Keratinocyte (primary cell): ENCODE measurements at regions not wholly inside any gene's neighbourhood (a gene's known extent, or its start where the extent isn't known, plus 50 kb on each side); places are given as distances from the start of the nearest gene placed in this dataset.

ENCODE experiments used
- DNase-seq: peaks from one replicate; pipeline ENCODE4 v3.0.0-alpha.2; 2011; ENCODE audit warnings: low read depth, missing footprints, low spot score
- FAIRE-seq: peaks from 2 replicates; lab custom pipeline; 2011; peaks lifted over from hg19 to GRCh38; lab: Jason Lieb, UNC
- H2AFZ ChIP-seq: 2 replicates; pipeline ENCODE4 v1.6.0; 2012; ENCODE audit warnings: low read length, control low read depth, inconsistent platforms; ENCODE audit not compliant: control insufficient read depth
- H3K27ac ChIP-seq: 2 replicates; pipeline ENCODE4 v1.5.1; 2011; ENCODE audit warnings: low read length; ENCODE audit not compliant: control insufficient read depth, insufficient read depth
- H3K27me3 ChIP-seq: 3 replicates; pipeline ENCODE4 v1.6.0; 2011; ENCODE audit warnings: low read length; ENCODE audit not compliant: control insufficient read depth, insufficient read depth; ENCODE audit errors: extremely low read depth
- H3K36me3 ChIP-seq, 2 experiments: 2 replicates in 1 of 2; 3 replicates in 1 of 2; pipeline ENCODE4 v1.5.1; 2011; ENCODE audit warnings: low read length in 2 of 2, mild to moderate bottlenecking in 1 of 2; ENCODE audit not compliant: control insufficient read depth in 2 of 2, insufficient read depth in 2 of 2; ENCODE audit errors: extremely low read depth in 1 of 2
- H3K4me1 ChIP-seq: 3 replicates; pipeline ENCODE4 v1.5.1; 2011; ENCODE audit warnings: low read length; ENCODE audit not compliant: control insufficient read depth, insufficient read depth; ENCODE audit errors: extremely low read depth
- H3K4me2 ChIP-seq: 3 replicates; pipeline ENCODE4 v1.6.0; 2011; ENCODE audit warnings: low read depth, low read length; ENCODE audit not compliant: control insufficient read depth, insufficient read depth; ENCODE audit errors: extremely low read depth
- H3K4me3 ChIP-seq, 3 experiments: fragments of 200-600 bp in 1 of 3; sonication (generic) in 1 of 3; 2 replicates in 2 of 3; 3 replicates in 1 of 3; pipeline ENCODE4 v1.5.1; 2011 to 2016; ENCODE audit warnings: low read length in 3 of 3, mild to moderate bottlenecking in 3 of 3, control low read depth in 2 of 3, inconsistent platforms in 1 of 3, low read depth in 1 of 3, mixed read lengths in 1 of 3, mixed run types in 1 of 3, moderate library complexity in 1 of 3; ENCODE audit not compliant: control insufficient read depth in 2 of 3, insufficient read depth in 2 of 3; ENCODE audit errors: extremely low read depth in 1 of 3
- H3K79me2 ChIP-seq: 2 replicates; pipeline ENCODE4 v1.6.0; 2012; ENCODE audit warnings: low read length; ENCODE audit not compliant: control insufficient read depth, insufficient read depth
- H3K9ac ChIP-seq: 3 replicates; pipeline ENCODE4 v1.6.0; 2011; ENCODE audit warnings: low read length; ENCODE audit not compliant: control insufficient read depth, insufficient read depth; ENCODE audit errors: extremely low read depth
- H3K9me1 ChIP-seq: 3 replicates; pipeline ENCODE4 v1.6.0; 2011; ENCODE audit warnings: low read length; ENCODE audit not compliant: control insufficient read depth, insufficient read depth; ENCODE audit errors: extremely low read depth
- H3K9me3 ChIP-seq: 2 replicates; pipeline ENCODE4 v1.5.1; 2012; ENCODE audit warnings: low read depth, low read length; ENCODE audit not compliant: control insufficient read depth
- H4K20me1 ChIP-seq: 3 replicates; pipeline ENCODE4 v1.6.0; 2011; ENCODE audit warnings: low read length; ENCODE audit not compliant: control insufficient read depth, insufficient read depth; ENCODE audit errors: extremely low read depth
- EZH2 ChIP-seq: IDR thresholded peaks from one replicate; pipeline ENCODE4 v1.6.1; 2012; ENCODE audit warnings: inconsistent platforms, mild to moderate bottlenecking, low read length, moderate library complexity
- dilution Hi-C: fragments of 300-500 bp; cut with MboI; formaldehyde crosslinking; loops from one replicate; pipeline ENCODE4 v1.7.0; 2020; ENCODE audit warnings: low sequenced_read_pairs; ENCODE audit not compliant: extremely low pct_ligation_motif_present
- TF ChIP-seq, protein P1 (sequence below), 3 experiments: IDR thresholded peaks in 1 of 3; conservative IDR thresholded peaks in 1 of 3; optimal IDR thresholded peaks in 1 of 3; 2 replicates in 2 of 3; 3 replicates in 1 of 3; pipeline versions ENCODE3 to v1.5.1; 2011; ENCODE audit warnings: low read length in 3 of 3, mild to moderate bottlenecking in 3 of 3, moderate library complexity in 2 of 3, control low read depth in 1 of 3, inconsistent platforms in 1 of 3; ENCODE audit not compliant: insufficient read depth in 2 of 3; ENCODE audit errors: extremely low read depth in 1 of 3

DNA sequence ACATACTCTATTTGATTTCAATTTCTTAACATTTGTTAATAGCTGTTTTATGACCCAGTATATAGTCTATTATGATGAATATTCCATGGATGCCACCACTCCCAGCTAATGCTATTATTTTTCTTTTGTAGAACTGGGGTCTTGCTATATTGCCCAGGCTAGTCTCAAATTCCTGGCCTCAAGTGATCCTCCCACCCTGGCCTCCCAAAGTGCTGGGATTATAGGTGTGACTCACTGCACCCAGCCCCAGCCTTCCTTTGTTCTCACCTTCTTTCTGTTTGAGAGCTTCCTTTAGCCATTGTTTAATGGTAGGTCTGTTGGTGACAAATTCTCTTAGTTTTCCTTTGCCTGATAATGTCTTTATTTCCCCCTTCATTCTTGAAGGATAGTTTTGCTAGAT, 52.9 kb upstream of the AMOTL1 start:
- no peaks in the 10 kb centered on the region for H3K9me3 ChIP-seq
- H3K27ac ChIP-seq: no peak overlapping the region
- no peak overlapping the region for H3K4me2 ChIP-seq
- H3K4me3 ChIP-seq: no peak overlapping the region
- H3K27me3 ChIP-seq: no peaks in the 10 kb centered on the region
- dilution Hi-C loops: no loop called here
- no peak overlapping the region for H3K9ac ChIP-seq
- peaks cover 3% of the 10 kb centered on the region for H3K4me1 ChIP-seq
- TF ChIP-seq, protein P1, sequence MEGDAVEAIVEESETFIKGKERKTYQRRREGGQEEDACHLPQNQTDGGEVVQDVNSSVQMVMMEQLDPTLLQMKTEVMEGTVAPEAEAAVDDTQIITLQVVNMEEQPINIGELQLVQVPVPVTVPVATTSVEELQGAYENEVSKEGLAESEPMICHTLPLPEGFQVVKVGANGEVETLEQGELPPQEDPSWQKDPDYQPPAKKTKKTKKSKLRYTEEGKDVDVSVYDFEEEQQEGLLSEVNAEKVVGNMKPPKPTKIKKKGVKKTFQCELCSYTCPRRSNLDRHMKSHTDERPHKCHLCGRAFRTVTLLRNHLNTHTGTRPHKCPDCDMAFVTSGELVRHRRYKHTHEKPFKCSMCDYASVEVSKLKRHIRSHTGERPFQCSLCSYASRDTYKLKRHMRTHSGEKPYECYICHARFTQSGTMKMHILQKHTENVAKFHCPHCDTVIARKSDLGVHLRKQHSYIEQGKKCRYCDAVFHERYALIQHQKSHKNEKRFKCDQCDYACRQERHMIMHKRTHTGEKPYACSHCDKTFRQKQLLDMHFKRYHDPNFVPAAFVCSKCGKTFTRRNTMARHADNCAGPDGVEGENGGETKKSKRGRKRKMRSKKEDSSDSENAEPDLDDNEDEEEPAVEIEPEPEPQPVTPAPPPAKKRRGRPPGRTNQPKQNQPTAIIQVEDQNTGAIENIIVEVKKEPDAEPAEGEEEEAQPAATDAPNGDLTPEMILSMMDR (optimal IDR thresholded peaks at IDR 0.05 in 1 of 3, IDR thresholded peaks at IDR 0.05 in 1 of 3, conservative IDR thresholded peaks at IDR 0.05 in 1 of 3; ENCODE audit: extremely low read depth in 1 of 3, insufficient read depth in 2 of 3, low read length in 3 of 3): no peak
- no peak for TF ChIP-seq EZH2
- DNase-seq: no peak
- H3K79me2 ChIP-seq: peaks cover 96% of the 10 kb centered on the region
- peaks cover 4% of the 10 kb centered on the region for H4K20me1 ChIP-seq
- H2AFZ ChIP-seq: no peak overlapping the region
- peaks cover 3% of the 10 kb centered on the region for H3K9me1 ChIP-seq
- FAIRE-seq: no peak
- peaks cover 3% of the 10 kb centered on the region in 2 experiments for H3K36me3 ChIP-seq

DNA sequence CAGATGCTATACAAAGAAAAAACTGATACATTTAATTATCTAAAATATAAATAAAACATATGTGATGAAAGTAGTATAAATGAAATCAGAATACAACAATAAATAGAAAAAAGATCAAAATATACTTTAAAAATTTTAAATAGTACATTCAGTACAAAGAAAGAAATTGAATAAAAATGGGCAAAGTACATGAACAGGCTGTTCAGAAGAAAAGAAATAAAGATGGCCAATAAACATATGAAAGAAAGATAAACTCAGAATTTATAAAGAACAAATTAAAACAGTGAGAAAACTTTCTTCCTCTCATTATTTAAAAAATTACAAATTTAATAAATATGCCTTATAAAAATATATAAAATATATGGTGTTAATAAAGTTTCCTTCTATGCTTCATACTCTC, 50.5 kb upstream of the AMOTL1 start:
- no peak for DNase-seq
- dilution Hi-C loops: no loop called here
- no peak for FAIRE-seq

More for the DNA sequence above, 50.5 kb upstream of the AMOTL1 start:
- Histone ChIP-seq H3K4me1 (peaks cover 10% of the 10 kb centered on the region), H3K9me3 (no peaks in the 10 kb centered on the region), H3K9ac (no peak overlapping the region), H3K9me1 (peaks cover 3% of the 10 kb centered on the region), H3K27me3 (no peaks in the 10 kb centered on the region), H3K27ac (no peak overlapping the region), H3K36me3 (peaks cover 0 to 3% of the 10 kb centered on the region in 2 experiments), H3K79me2 (peaks cover 88% of the 10 kb centered on the region), H3K4me3 (no peak overlapping the region), H2AFZ (no peak overlapping the region), H3K4me2 (no peak overlapping the region), H4K20me1 (peaks cover 2% of the 10 kb centered on the region)
- TF ChIP-seq, protein P1 (optimal IDR thresholded peaks at IDR 0.05 in 1 of 3, IDR thresholded peaks at IDR 0.05 in 1 of 3, conservative IDR thresholded peaks at IDR 0.05 in 1 of 3; ENCODE audit: extremely low read depth in 1 of 3, insufficient read depth in 2 of 3, low read length in 3 of 3): no peak
- TF ChIP-seq EZH2: no peak
